ENCODE measurements at regions not wholly inside any gene's neighbourhood (a gene's known extent, or its start where the extent isn't known, plus 50 kb on each side); places are given as distances from the start of the nearest gene placed in this dataset.
A peak's percentile ranks its signal among the peaks of the same experiment; 100 is the strongest.
"Not testable (repeated sequence)": the region's sequence is repeated elsewhere in the genome, so short reads cannot be mapped to it uniquely, and the experiment has no call there.

- H3K27ac Mint-ChIP-seq (ENCODE audit: unreplicated experiment), result peak overlapping the region; percentile 86
- H3K4me3 Mint-ChIP-seq, result no peak overlapping the region
- no peaks in the 10 kb centered on the region for H3K27me3 Mint-ChIP-seq (ENCODE audit: low read depth)
- no peaks in the 10 kb centered on the region for H3K36me3 Mint-ChIP-seq (ENCODE audit: low read depth)
- DNase-seq (ENCODE audit: low read depth, low spot score), result no peak
- H3K4me1 Mint-ChIP-seq, result peaks cover 32% of the 10 kb centered on the region
- H3K9me3 Mint-ChIP-seq, result no peaks in the 10 kb centered on the region
- no peak for TF ChIP-seq CTCF (conservative IDR thresholded peaks at IDR 0.05)
Observed at GRCh38 chr22:27601195-27601594, 200.4 kb downstream of the MN1 start.

- Mint-ChIP-seq H3K4me3 (no peak overlapping the region), H3K27ac (ENCODE audit: unreplicated experiment) (no peak overlapping the region)
- DNase-seq (ENCODE audit: low read depth, low spot score), result no peak
Observed at GRCh38 chr22:27602390-27602789, 199.2 kb downstream of the MN1 start.

DNA sequence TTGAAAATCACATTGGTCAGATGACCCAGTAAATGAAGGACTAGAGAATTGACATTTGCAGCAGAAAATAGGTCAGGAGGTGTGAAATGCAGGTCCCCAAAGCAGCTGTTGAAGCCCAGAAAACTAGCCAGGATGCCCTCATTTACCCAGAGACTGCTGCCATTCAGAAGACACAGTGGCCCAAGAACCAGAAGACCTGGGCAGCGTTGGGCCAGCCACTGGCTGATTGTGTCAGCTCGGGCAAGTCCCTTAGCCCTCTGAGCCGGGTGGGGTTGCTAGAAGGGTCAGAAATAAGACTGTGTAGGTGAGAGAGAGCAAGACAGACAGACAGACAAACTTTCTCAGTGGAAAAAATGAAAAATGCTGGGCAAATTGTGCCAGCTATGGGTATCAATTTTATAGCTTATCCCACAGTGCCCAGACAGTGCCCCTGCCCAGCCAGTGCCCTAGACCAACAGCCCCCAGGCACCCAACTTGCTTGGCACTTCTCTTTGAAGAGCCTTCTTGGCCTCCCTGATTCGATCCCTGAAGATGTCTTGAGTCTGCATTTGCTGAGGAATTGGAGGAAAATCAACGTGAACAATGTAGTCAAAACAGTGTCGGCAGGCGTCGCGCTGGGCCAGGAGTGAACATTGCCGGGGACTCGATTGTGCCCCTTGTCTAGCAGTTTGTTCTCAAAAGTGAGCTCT, 198.3 kb downstream of the MN1 start:
- no peak for DNase-seq (ENCODE audit: low read depth, low spot score)
- H3K9me3 Mint-ChIP-seq, result no peaks in the 10 kb centered on the region
- no peaks in the 10 kb centered on the region for H3K36me3 Mint-ChIP-seq (ENCODE audit: low read depth)
- H3K27me3 Mint-ChIP-seq (ENCODE audit: low read depth), result no peaks in the 10 kb centered on the region
- TF ChIP-seq CTCF (conservative IDR thresholded peaks at IDR 0.05), result no peak
- no peak overlapping the region for H3K4me3 Mint-ChIP-seq
- H3K27ac Mint-ChIP-seq (ENCODE audit: unreplicated experiment), result peak overlapping the region; percentile 36
- peaks cover 43% of the 10 kb centered on the region for H3K4me1 Mint-ChIP-seq

More at GRCh38 chr22:27602390-27602789, 199.2 kb downstream of the MN1 start:
- TF ChIP-seq CTCF (conservative IDR thresholded peaks at IDR 0.05), result no peak
- Mint-ChIP-seq H3K4me1 (peaks cover 38% of the 10 kb centered on the region), H3K36me3 (ENCODE audit: low read depth) (no peaks in the 10 kb centered on the region), H3K27me3 (ENCODE audit: low read depth) (no peaks in the 10 kb centered on the region), H3K9me3 (no peaks in the 10 kb centered on the region)

DNA sequence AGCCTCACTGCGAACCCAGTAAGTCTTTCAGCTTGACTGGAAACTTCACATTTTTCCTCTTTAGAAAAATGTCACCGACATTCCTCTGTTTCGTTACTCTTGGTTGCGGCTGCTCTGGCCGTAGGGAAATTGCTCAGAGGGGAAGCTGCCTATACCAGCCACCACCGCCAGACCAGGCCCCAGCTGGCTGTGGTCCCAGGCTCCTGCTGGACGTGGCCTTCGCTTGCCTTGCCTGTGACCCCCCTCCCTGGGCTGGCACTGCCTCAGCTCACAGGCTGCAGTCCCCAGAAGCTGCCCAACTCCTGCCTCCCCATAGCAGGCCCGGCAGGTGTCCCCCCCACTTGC, 197.8 kb downstream of the MN1 start:
- DNase-seq (ENCODE audit: low read depth, low spot score), result no peak
- no peak overlapping the region for H3K4me3 Mint-ChIP-seq
- no peaks in the 10 kb centered on the region for H3K36me3 Mint-ChIP-seq (ENCODE audit: low read depth)
- no peak for TF ChIP-seq CTCF (conservative IDR thresholded peaks at IDR 0.05)
- H3K27ac Mint-ChIP-seq (ENCODE audit: unreplicated experiment), result no peak overlapping the region
- no peaks in the 10 kb centered on the region for H3K9me3 Mint-ChIP-seq
- peaks cover 48% of the 10 kb centered on the region for H3K4me1 Mint-ChIP-seq
- H3K27me3 Mint-ChIP-seq (ENCODE audit: low read depth), result no peaks in the 10 kb centered on the region

DNA sequence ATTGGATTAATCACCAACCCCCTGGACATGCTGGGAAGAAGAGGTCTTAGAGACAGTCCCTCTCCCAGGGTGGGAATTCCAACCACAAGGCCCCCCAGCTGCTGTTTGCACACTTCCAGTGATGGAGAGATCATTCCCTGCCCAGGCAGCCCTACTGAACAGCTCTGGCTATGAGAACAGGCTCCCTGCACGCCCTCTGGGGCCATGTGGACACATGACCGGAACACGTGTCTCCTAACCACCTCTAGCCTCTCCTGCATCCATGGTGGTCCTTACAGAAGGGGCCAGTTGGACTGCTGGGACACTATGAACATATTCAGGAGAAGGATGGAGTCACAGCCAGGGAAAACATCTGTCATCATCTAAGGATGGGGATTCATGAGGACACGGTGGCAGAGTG, 196.2 kb downstream of the MN1 start:
- Mint-ChIP-seq H3K36me3 (ENCODE audit: low read depth) (no peaks in the 10 kb centered on the region), H3K9me3 (no peaks in the 10 kb centered on the region), H3K27ac (ENCODE audit: unreplicated experiment) (no peak overlapping the region), H3K27me3 (ENCODE audit: low read depth) (no peaks in the 10 kb centered on the region), H3K4me1 (peaks cover 61% of the 10 kb centered on the region), H3K4me3 (no peak overlapping the region)
- no peak for DNase-seq (ENCODE audit: low read depth, low spot score)
- TF ChIP-seq CTCF (conservative IDR thresholded peaks at IDR 0.05), result no peak

- Mint-ChIP-seq H3K4me1 (peaks cover 67% of the 10 kb centered on the region), H3K27ac (ENCODE audit: unreplicated experiment) (peak overlapping the region; percentile 67)
- H3K4me3 Mint-ChIP-seq; H3K9me3 Mint-ChIP-seq; H3K36me3 Mint-ChIP-seq (ENCODE audit: low read depth); H3K27me3 Mint-ChIP-seq (ENCODE audit: low read depth); DNase-seq (ENCODE audit: low read depth, low spot score): not testable (repeated sequence)
Observed at GRCh38 chr22:27607750-27608149, 193.8 kb downstream of the MN1 start.
